Neural cell (in vitro differentiated cells): ENCODE measurements at regions not wholly inside any gene's neighbourhood (a gene's known extent, or its start where the extent isn't known, plus 50 kb on each side); places are given as distances from the start of the nearest gene placed in this dataset.

Source experiments
- H2AFZ ChIP-seq: fragments of 200-600, 300-800 bp; sonication (generic), shearing (Covaris generic); 2 replicates; pipeline ENCODE4 v1.6.0; 2014; ENCODE audit warnings: low read depth, mild to moderate bottlenecking, antibody characterized with exemption, low read length, moderate library complexity
- H3F3A ChIP-seq: fragments of 200-600 bp; shearing (Covaris generic); 2 replicates; pipeline ENCODE4 v1.6.1; 2016; ENCODE audit warnings: mild to moderate bottlenecking, moderate library complexity, mixed read lengths, antibody characterized with exemption, low read length; ENCODE audit not compliant: insufficient read depth, poor library complexity, severe bottlenecking
- H3K27ac ChIP-seq: fragments of 200-600, 300-800 bp; sonication (generic), shearing (Covaris generic); 2 replicates; pipeline ENCODE4 v1.5.1; 2014; ENCODE audit warnings: mild to moderate bottlenecking, low read length, moderate library complexity
- H3K27me3 ChIP-seq: fragments of 300-800, 200-600 bp; sonication (generic), shearing (Covaris generic); 2 replicates; pipeline ENCODE4 v1.6.0; 2014; ENCODE audit warnings: mild to moderate bottlenecking, low read depth, low read length, moderate library complexity; ENCODE audit not compliant: insufficient read depth
- H3K36me3 ChIP-seq: fragments of 300-800, 200-600 bp; sonication (generic), shearing (Covaris generic); 2 replicates; pipeline ENCODE4 v1.5.1; 2014; ENCODE audit warnings: mild to moderate bottlenecking, antibody characterized with exemption, low read length, moderate library complexity; ENCODE audit not compliant: insufficient read depth
- H3K4me2 ChIP-seq: fragments of 300-800, 200-600 bp; sonication (generic), shearing (Covaris generic); 2 replicates; pipeline ENCODE4 v1.6.0; 2014; ENCODE audit warnings: mild to moderate bottlenecking, low read length
- H3K4me3 ChIP-seq: fragments of 300-800, 200-600 bp; sonication (generic), shearing (Covaris generic); 2 replicates; pipeline ENCODE4 v1.5.1; 2014; ENCODE audit warnings: mild to moderate bottlenecking, low read length, moderate library complexity
- H3K79me2 ChIP-seq: fragments of 200-600 bp; shearing (Covaris generic); replicated peaks from 2 replicates; pipeline ENCODE4 v1.6.0; 2014; ENCODE audit warnings: mild to moderate bottlenecking, low read length, moderate library complexity; ENCODE audit not compliant: insufficient read depth
- H3K9ac ChIP-seq: fragments of 300-800, 200-600 bp; sonication (generic), shearing (Covaris generic); 2 replicates; pipeline ENCODE4 v1.6.1; 2016; ENCODE audit warnings: mild to moderate bottlenecking, low read length, mixed read lengths
- H3K9me2 ChIP-seq: fragments of 200-600 bp; shearing (Covaris generic); 2 replicates; pipeline ENCODE4 v1.6.1; 2016; ENCODE audit warnings: mild to moderate bottlenecking, low read length, mixed read lengths; ENCODE audit not compliant: insufficient read depth
- H3K9me3 ChIP-seq: fragments of 200-600, 300-800 bp; sonication (generic), shearing (Covaris generic); 2 replicates; pipeline ENCODE4 v1.6.1; 2016; ENCODE audit warnings: mild to moderate bottlenecking, mixed run types, low read length, moderate library complexity, mixed read lengths
- H4K20me1 ChIP-seq: fragments of 200-600 bp; shearing (Covaris generic); 2 replicates; pipeline ENCODE4 v1.6.1; 2016; ENCODE audit warnings: mild to moderate bottlenecking, mixed run types; ENCODE audit not compliant: insufficient read depth
- CTCF ChIP-seq: fragments of 450-650 bp; IDR thresholded peaks from 2 replicates; pipeline ENCODE4 v1.5.1; 2014; ENCODE audit warnings: antibody characterized with exemption, mild to moderate bottlenecking, moderate library complexity; ENCODE audit not compliant: poor library complexity, severe bottlenecking
- EZH2 ChIP-seq: fragments of 200-600, 300-800 bp; shearing (Covaris generic), sonication (generic); IDR thresholded peaks from 2 replicates; pipeline ENCODE4 v1.6.1; 2014; ENCODE audit warnings: antibody characterized with exemption, low read length, borderline replicate concordance, mild to moderate bottlenecking; ENCODE audit not compliant: insufficient read depth, poor library complexity, severe bottlenecking
- POLR2AphosphoS5 ChIP-seq: IDR thresholded peaks from 2 replicates; pipeline ENCODE4 v1.6.1; 2012
- RAD21 ChIP-seq: fragments of 450-650 bp; conservative IDR thresholded peaks from 2 replicates; pipeline ENCODE4 v1.6.1; 2014; ENCODE audit warnings: antibody characterized with exemption, mild to moderate bottlenecking, moderate library complexity
- SMC3 ChIP-seq: fragments of 450-650 bp; conservative IDR thresholded peaks from 2 replicates; pipeline ENCODE4 v1.6.1; 2014; ENCODE audit warnings: antibody characterized with exemption, mild to moderate bottlenecking, moderate library complexity; ENCODE audit not compliant: poor library complexity
- TAF1 ChIP-seq: IDR thresholded peaks from 2 replicates; pipeline ENCODE4 v1.6.1; 2012; ENCODE audit warnings: low read depth
- TF ChIP-seq, protein P1 (sequence below): IDR thresholded peaks from 2 replicates; pipeline ENCODE4 v1.6.1; 2012; ENCODE audit warnings: borderline replicate concordance

GRCh38 chr14:53327716-53328115 lies 174.6 kb upstream of the DDHD1 start:
- no peaks in the 10 kb centered on the region for H3F3A ChIP-seq
- no peak overlapping the region for H2AFZ ChIP-seq
- no peaks in the 10 kb centered on the region for H3K27me3 ChIP-seq
- TF ChIP-seq EZH2 (no peak), SMC3 (no peak), TAF1 (no peak), RAD21 (no peak)
- TF ChIP-seq, protein P1, sequence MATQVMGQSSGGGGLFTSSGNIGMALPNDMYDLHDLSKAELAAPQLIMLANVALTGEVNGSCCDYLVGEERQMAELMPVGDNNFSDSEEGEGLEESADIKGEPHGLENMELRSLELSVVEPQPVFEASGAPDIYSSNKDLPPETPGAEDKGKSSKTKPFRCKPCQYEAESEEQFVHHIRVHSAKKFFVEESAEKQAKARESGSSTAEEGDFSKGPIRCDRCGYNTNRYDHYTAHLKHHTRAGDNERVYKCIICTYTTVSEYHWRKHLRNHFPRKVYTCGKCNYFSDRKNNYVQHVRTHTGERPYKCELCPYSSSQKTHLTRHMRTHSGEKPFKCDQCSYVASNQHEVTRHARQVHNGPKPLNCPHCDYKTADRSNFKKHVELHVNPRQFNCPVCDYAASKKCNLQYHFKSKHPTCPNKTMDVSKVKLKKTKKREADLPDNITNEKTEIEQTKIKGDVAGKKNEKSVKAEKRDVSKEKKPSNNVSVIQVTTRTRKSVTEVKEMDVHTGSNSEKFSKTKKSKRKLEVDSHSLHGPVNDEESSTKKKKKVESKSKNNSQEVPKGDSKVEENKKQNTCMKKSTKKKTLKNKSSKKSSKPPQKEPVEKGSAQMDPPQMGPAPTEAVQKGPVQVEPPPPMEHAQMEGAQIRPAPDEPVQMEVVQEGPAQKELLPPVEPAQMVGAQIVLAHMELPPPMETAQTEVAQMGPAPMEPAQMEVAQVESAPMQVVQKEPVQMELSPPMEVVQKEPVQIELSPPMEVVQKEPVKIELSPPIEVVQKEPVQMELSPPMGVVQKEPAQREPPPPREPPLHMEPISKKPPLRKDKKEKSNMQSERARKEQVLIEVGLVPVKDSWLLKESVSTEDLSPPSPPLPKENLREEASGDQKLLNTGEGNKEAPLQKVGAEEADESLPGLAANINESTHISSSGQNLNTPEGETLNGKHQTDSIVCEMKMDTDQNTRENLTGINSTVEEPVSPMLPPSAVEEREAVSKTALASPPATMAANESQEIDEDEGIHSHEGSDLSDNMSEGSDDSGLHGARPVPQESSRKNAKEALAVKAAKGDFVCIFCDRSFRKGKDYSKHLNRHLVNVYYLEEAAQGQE: no peak
- no peaks in the 10 kb centered on the region for H3K79me2 ChIP-seq
- H3K9me3 ChIP-seq: no peaks in the 10 kb centered on the region
- H3K9me2 ChIP-seq: no peaks in the 10 kb centered on the region
- no peak overlapping the region for H3K27ac ChIP-seq
- no peak overlapping the region for H3K4me2 ChIP-seq
- H3K36me3 ChIP-seq: no peaks in the 10 kb centered on the region
- no peaks in the 10 kb centered on the region for H4K20me1 ChIP-seq
- no peak overlapping the region for H3K4me3 ChIP-seq
- no peak overlapping the region for H3K9ac ChIP-seq

GRCh38 chr14:53325176-53325806 lies 172.2 kb upstream of the DDHD1 start:
- Histone ChIP-seq H3K79me2 (no peaks in the 10 kb centered on the region), H3K27me3 (no peaks in the 10 kb centered on the region), H3K27ac (no peak overlapping the region), H3K36me3 (no peaks in the 10 kb centered on the region), H4K20me1 (no peaks in the 10 kb centered on the region), H3K9ac (no peak overlapping the region), H3F3A (no peaks in the 10 kb centered on the region), H3K9me2 (no peaks in the 10 kb centered on the region), H3K9me3 (no peaks in the 10 kb centered on the region), H3K4me3 (no peak overlapping the region), H2AFZ (no peak overlapping the region), H3K4me2 (no peak overlapping the region)
- TF ChIP-seq RAD21 (peak; percentile 65), CTCF (peak; percentile 63), SMC3 (peak; percentile 40), POLR2AphosphoS5 (no peak)
- TF ChIP-seq, protein P1: no peak
